Mucosa of gallbladder (tissue), 1 donor: ENCODE measurements at regions not wholly inside any gene's neighbourhood (a gene's known extent, or its start where the extent isn't known, plus 50 kb on each side); places are given as distances from the start of the nearest gene placed in this dataset.
"Not testable (repeated sequence)": the region's sequence is repeated elsewhere in the genome, so short reads cannot be mapped to it uniquely, and the experiment has no call there.

Experiments used
- DNase-seq: peaks from one replicate; pipeline ENCODE4 v3.0.0-alpha.2; 2020; ENCODE audit warnings: low spot score
- donor health status: DM: no; HTN: no; CAD: no.

- no peak for DNase-seq
These were observed 1519.6 kb downstream of the PCDH9 start for GRCh38 chr13:65710514-65710913.

DNA sequence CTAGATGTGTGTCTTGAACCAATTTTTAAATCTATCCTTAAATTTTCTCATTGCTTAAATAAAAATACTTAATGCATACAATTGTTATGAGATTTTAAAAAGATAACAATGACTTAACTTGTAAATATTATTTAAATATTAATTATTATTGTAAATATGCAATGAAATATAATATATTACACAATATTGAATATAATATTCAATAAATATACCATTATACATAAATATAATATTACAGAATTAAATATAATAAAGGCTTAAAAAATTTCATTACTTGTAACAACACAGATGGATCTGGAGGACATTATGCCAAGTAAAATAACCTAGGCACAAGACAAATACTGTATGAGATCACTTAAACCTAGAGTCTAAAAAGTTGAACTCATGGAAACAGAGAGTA, 1532.3 kb downstream of the PCDH9 start:
- no peak for DNase-seq

GRCh38 chr13:65679240-65679639, 1550.9 kb downstream of the PCDH9 start:
- DNase-seq: no peak

DNA sequence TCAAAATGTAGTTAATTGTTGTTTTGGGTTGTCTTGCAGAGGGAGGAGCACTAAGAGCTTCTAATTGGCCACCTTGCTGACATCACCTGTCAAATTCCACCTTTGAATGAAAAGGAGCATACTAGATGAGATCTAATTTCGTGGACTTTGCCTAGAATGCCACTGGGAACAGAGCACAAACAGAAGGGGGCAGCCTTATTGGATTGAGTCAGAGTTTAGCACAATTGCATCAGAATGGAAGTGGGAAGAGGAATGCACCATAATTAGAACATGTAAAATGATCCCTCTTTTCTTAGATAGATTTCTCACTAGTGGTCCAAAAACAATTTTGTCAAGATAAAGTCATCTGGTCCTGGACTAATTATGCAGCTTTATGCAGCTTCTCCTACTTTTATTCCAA, 1552.2 kb downstream of the PCDH9 start:
- no peak for DNase-seq

DNA sequence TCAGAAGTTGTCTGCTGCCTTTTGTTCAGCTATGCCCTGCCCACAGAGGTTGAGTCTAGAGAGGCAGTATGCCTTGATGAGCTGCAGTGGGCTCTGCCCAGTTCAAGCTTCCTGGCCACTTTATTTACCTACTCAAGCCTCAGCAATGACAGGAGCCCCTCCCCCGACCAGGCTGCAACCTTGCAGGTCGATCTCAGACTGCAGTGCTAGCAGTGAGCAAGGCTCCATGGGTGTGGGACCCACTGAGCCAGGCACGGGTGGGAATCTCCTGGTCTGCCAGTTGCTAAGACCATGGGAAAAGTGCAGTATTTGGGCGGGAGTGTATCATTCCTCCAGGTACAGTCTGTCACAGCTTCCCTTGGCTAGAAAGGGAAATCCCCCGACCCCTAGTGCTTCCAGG, 1554.8 kb downstream of the PCDH9 start:
- DNase-seq: not testable (repeated sequence)

DNA sequence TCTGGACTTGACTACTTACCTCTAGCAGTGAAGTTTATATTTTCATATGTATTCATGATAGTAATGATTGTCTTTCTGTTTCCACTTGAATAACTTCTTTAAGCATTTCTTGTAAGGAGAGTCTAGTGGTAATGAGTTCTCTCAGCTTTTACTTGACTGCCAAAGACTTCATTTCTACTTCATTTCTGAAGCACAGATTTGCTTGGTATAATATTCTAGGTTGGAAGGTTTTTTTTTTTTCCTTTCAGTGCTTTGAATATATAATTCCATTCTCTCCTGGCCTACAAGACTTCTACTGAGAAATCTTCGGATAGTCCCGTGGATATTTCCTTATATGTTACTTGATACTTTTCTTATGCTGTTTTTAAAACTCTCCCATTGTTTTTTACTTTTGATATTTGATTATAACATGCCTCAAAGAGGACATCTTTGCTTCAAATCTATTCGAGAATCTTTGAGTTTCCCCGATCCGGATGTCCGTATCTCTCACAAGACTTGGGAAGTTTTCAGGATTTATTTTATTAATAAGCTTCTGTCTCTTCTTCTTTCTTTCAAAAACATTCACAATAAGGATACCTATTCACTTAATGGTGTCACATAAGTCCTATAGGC, 1560.0 kb downstream of the PCDH9 start:
- no peak for DNase-seq

DNA sequence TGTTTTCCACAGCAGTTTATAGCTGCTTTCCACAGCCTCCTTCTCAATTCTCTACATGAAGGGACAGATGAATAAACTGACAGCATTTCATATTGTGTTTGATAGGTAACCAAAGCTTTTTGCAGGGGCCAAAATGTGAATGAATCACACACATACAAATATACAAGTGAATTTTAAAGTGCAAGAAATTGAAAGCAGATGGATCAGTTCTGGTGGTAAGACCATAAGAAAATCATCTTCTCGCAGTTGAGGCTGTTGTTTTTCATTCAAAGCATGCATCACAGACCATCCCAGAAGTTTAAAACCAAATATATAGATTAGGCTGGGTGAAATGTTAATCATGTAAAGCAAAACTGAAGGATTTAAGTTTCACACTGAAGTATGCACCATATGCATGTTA, 1569.4 kb downstream of the PCDH9 start:
- DNase-seq: no peak

- no peak for DNase-seq
These were observed 1573.3 kb downstream of the PCDH9 start for GRCh38 chr13:65656740-65657329.

- DNase-seq: no peak
These were observed 1576.5 kb downstream of the PCDH9 start for GRCh38 chr13:65653613-65654012.

GRCh38 chr13:65650321-65650720, 1579.8 kb downstream of the PCDH9 start:
- no peak for DNase-seq

DNA sequence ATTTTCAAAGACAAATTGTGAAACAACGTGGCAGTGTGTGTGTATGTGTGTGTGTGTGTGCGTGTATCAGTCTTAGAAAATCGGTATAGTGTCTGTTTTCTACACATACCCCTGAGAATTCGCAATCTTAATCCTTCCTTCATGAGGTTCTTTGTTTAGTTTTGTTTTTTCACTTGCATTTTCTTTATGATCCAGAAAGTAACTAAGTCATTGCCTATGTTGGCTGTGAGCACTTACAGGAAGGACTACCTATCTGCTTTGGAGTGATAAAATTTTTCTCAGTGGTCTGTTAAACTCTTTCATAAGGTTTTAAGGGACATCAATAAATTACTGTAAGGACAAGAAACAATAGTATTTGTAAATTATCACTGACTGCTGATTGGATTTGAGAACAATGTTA, 1587.1 kb downstream of the PCDH9 start:
- no peak for DNase-seq

DNA sequence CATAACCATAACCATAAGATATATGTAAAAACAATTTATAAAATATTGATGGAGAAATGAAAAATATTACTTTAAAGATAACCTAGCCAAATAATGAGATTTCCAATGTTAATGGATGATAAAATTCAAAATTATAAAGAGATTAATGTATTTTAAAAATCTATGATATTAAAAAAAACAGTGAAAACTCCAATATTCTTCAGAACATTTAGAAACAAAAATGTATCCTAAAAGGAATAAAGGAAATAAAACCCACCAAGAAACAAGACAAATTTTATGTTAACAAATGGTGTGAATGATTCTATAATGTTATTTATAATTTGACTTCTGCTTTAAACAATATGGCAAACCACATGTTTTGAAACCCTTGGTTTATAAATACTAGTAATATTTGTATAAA, 1587.8 kb downstream of the PCDH9 start:
- DNase-seq: no peak

DNA sequence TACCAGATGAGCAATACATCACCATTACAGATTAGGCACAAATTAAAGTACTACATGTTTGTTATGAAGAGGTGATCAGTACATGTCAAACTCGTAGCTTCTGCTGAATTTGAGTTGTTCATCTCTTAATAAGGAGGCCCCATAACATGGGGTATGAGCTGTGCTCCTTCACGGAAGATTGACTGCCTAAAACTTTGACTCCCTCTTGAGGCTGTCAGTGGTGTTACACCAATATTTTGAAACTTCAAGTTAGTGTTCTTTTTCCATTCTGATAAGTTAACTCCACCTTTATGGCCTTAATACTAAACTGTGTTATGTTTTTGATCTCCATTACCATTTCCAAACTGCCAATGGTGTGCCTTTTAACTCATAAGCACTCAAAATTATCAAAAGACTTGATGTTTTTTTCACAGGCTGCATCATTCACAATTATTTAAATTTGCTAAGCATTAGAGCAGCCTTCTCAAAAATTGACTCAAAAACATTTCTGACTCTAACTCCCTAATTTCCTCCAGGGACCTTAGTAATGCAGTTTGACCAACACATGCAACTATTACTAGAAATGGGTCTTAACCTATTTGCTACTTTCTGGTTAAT, 1591.5 kb downstream of the PCDH9 start:
- no peak for DNase-seq

DNA sequence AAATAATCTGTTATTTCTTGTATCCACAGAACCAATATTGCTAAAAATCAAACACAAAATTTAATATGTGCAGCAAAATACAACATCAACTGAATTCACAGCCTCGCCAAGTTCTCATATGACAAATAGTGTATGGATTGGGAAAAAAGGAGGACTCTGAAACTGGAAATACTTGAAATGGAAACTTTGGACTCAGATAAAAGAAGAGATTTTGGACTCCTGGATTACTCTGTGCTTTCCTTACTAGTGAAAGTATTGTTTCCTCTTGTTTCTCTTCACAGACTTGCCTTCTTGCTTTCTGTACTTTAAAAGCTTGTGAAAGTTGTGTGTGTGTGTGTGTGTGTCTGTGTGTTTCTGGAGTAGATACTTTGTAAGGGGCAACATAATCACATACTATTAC, 1596.3 kb downstream of the PCDH9 start:
- no peak for DNase-seq

DNA sequence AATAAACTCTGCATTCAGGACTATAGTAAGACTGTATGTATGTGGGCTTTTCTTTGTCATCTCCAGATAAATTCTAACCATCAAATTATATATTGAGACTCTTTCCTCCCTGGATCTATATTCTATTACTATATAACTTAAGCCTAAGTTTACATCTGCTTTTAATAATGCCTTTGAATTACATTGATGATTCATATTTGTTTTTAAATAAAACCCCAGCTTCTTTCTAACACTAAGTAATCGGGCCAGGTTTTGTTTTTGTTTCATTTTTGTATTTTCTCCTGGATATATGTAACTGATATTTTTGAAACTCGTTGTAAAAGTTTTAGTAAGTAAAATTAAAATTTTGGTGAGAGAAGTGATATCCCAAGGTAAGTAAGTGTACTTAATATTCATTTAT, 1599.1 kb downstream of the PCDH9 start:
- no peak for DNase-seq

DNA sequence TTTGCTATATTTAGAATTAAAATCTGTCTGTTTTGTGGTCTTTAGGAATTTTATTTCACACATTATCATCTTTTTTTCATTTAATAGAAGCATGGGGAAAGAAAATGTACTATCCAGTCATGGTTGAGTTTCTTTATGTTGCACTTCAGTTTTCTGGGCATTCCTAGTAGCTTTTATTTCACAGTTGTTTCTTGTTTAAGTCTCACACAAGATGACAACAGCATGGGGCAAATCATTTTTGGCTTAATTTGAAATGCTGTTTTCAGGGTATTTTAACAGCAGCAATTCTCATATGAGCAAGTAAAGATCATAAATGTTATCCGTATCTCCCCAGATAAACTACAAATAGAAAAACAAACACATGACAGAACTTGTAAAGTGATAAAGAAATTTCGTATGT, 1600.2 kb downstream of the PCDH9 start:
- no peak for DNase-seq

DNA sequence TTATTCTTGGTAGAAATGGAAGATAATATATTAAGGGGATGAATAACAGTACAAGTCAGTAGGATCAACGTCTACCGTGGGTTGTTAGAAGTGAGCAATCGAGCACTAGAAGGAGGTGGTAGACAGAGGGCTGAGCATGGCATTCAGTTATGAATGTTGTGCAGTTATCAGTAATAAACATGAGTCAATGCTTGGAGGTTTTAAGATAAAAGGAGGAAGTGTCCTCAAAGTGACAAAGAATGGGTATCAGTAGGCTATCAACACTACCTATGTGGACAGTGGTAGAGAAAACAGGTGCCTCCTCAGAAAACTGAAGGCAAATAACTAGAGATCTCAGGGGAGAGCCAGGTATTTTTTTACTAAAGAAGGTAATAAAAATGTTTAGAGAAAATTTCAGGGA, 1607.0 kb downstream of the PCDH9 start:
- no peak for DNase-seq

DNA sequence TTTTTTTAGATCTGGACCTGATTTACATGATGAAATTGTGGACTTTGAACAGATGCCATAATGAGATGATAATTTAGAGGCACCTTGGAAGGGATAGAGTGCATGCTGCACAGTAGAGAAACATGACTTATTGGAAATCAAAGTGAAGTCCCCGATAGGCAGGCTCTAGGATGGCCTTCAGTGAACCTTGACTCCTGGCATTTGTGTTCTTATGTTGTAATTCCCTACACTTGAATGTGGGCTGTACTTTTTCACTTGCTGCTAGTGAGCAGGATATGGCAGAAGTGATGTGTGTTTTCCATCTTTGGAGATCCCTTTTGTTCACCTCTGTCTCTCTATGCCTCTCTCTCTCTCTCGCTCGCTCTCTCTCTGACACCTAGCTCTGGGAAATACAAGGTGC, 1614.6 kb downstream of the PCDH9 start:
- no peak for DNase-seq

- DNase-seq: no peak
These were observed 1617.1 kb downstream of the PCDH9 start for GRCh38 chr13:65613004-65613403.

- no peak for DNase-seq
These were observed 1620.8 kb downstream of the PCDH9 start for GRCh38 chr13:65609350-65609749.

GRCh38 chr13:65606622-65607021, 1623.5 kb downstream of the PCDH9 start:
- DNase-seq: no peak

DNA sequence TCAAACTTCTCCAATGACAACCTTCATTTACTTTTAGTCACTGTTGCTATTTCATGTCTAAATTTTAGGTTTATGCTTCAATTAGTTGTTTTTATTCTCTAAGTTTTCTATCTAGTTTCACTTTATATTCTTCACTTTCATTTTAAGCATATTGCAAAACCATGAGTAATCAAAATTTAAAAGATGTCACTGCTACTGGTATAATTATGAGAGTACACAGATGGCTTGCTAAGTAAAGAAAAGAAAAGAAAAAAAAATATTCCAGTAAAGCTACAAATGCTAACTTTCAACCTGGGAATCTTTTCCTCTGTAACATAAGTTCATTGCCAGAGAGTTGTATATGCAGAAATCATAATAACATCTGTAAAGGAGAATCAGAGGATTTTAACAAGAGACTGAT, 1624.7 kb downstream of the PCDH9 start:
- DNase-seq: no peak

DNA sequence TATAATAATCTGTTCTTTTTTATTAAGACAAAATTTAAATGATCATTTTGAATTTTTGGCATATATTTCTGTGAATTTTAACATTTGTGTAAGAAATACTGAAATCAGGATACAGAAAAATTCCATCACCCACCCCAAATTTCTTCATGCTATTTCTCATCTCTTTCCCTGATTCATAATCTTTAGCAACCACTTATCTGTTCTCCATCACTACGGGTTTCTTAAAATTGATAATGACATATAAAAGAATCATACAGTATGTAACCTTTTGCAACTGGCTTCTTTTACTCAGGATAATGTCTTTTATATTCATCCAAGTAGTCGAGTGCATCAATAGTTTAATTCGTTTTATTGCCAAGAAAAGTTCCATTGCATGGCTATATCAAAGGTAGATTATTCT, 1627.0 kb downstream of the PCDH9 start:
- DNase-seq: no peak

- DNase-seq: no peak
These were observed 1628.3 kb downstream of the PCDH9 start for GRCh38 chr13:65601855-65602254.
